Ovary (tissue), 7 donors: ENCODE measurements at regions not wholly inside any gene's neighbourhood (a gene's known extent, or its start where the extent isn't known, plus 50 kb on each side); places are given as distances from the start of the nearest gene placed in this dataset.
"Not testable (repeated sequence)": the region's sequence is repeated elsewhere in the genome, so short reads cannot be mapped to it uniquely, and the experiment has no call there.

ENCODE experiments used
- DNase-seq, 5 donors: peaks; one replicate each; pipeline ENCODE4 v3.0.0-alpha.2; 2019 to 2020
- H3K27ac ChIP-seq, 2 donors: fragments of 200-600 bp; one replicate each; pipeline versions ENCODE4 v1.5.1 to v1.8.0; 2019 to 2022
- H3K27me3 ChIP-seq: fragments of 200-600 bp; one replicate; pipeline ENCODE4 v1.8.0; 2022
- H3K36me3 ChIP-seq: fragments of 200-600 bp; sonication (generic); one replicate; pipeline ENCODE4 v1.5.1; 2019
- H3K4me1 ChIP-seq: one replicate; pipeline ENCODE4 v1.8.1; 2013; ENCODE audit warnings: mild to moderate bottlenecking, moderate library complexity; ENCODE audit not compliant: insufficient read depth
- H3K4me3 ChIP-seq: fragments of 200-600 bp; sonication (generic); one replicate; pipeline ENCODE4 v1.5.1; 2017
- H3K9me3 ChIP-seq, 2 donors: fragments of 200-600 bp in 1 of 2; sonication (generic) in 1 of 2; one replicate each; pipeline versions ENCODE4 v1.5.1 to v1.8.1; 2013 to 2019; ENCODE audit warnings: mild to moderate bottlenecking in 1 of 2, moderate library complexity in 1 of 2
- EP300 ChIP-seq: sonication (generic); formaldehyde crosslinking; IDR thresholded peaks from one replicate; pipeline ENCODE4 v1.6.1; 2017; ENCODE audit warnings: antibody characterized with exemption
- POLR2A ChIP-seq: fragments of 450-650 bp; IDR thresholded peaks from one replicate; pipeline ENCODE4 v1.6.1; 2017; ENCODE audit warnings: antibody characterized with exemption, mild to moderate bottlenecking, moderate library complexity
- WGBS, 3 donors: extraction: QIAGEN DNeasy Blood & Tissue Kit in 1 of 3; methylation state at CpG; one replicate each; pipeline versions ENCODE4 v1.1.5 to v1.1.7; 2013 to 2017; 5-methylcytosine and 5-hydroxymethylcytosine counted together
- intact Hi-C, 4 donors: fragments of 100-400 bp; cut with DNase I; formaldehyde crosslinking; loops; one replicate each; pipeline versions ENCODE4 v1.11.0 to v1.15.1; 2022 to 2023
- TF ChIP-seq, protein P1 (sequence below), 3 donors: fragments of 450-650 bp in 2 of 3; fragments of 200-600 bp in 1 of 3; IDR thresholded peaks; one replicate each; pipeline versions ENCODE4 v1.5.1 to v1.8.0; 2016 to 2022; ENCODE audit warnings: antibody characterized with exemption in 3 of 3, mild to moderate bottlenecking in 1 of 3
- donor health status: DM: no; HTN: no; CAD: no; lungs with moderate emphysema.
- donor health status: DM: no; HTN: no; CAD: no.
- donor health status: Bipolar disorder and iron deficiency.
- donor health status: DM: no; HTN: no; CAD: no.
- donor health status: DM: yes; HTN: yes; CAD: no.

- Histone ChIP-seq H3K4me3 (no peak overlapping the region), H3K9me3 (no peaks in the 10 kb centered on the region), H3K36me3 (no peaks in the 10 kb centered on the region), H3K4me1 (no peaks in the 10 kb centered on the region), H3K27me3 (no peaks in the 10 kb centered on the region), H3K27ac (no peak overlapping the region)
- DNase-seq = no peak
- intact Hi-C loops = no loop called here
- 72 to 75% (median 75%) methylated on average over 3 of the region's 3 CpGs for WGBS, 3 donors
- TF ChIP-seq, protein P1, sequence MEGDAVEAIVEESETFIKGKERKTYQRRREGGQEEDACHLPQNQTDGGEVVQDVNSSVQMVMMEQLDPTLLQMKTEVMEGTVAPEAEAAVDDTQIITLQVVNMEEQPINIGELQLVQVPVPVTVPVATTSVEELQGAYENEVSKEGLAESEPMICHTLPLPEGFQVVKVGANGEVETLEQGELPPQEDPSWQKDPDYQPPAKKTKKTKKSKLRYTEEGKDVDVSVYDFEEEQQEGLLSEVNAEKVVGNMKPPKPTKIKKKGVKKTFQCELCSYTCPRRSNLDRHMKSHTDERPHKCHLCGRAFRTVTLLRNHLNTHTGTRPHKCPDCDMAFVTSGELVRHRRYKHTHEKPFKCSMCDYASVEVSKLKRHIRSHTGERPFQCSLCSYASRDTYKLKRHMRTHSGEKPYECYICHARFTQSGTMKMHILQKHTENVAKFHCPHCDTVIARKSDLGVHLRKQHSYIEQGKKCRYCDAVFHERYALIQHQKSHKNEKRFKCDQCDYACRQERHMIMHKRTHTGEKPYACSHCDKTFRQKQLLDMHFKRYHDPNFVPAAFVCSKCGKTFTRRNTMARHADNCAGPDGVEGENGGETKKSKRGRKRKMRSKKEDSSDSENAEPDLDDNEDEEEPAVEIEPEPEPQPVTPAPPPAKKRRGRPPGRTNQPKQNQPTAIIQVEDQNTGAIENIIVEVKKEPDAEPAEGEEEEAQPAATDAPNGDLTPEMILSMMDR (IDR thresholded peaks at IDR 0.05) = no peak
- TF ChIP-seq POLR2A (no peak), EP300 (no peak)
Measured at GRCh38 chr9:102253099-102253498, 514.7 kb upstream of the GRIN3A start.

GRCh38 chr9:102244916-102245315 lies 506.5 kb upstream of the GRIN3A start:
- Histone ChIP-seq H3K27me3 (no peaks in the 10 kb centered on the region), H3K4me3 (no peak overlapping the region), H3K4me1 (no peaks in the 10 kb centered on the region), H3K27ac (no peak overlapping the region), H3K9me3 (no peaks in the 10 kb centered on the region), H3K36me3 (no peaks in the 10 kb centered on the region)
- DNase-seq = no peak
- TF ChIP-seq EP300 (no peak), POLR2A (no peak)
- TF ChIP-seq, protein P1 (IDR thresholded peaks at IDR 0.05) = no peak
- WGBS, 3 donors = 88 to 91% (median 88%) methylated on average over 4 of the region's 4 CpGs
- intact Hi-C loops = no loop called here

- TF ChIP-seq EP300 (no peak), POLR2A (no peak)
- TF ChIP-seq, protein P1 (IDR thresholded peaks at IDR 0.05) = no peak
- intact Hi-C loops = no loop called here
- Histone ChIP-seq H3K27me3 (no peaks in the 10 kb centered on the region), H3K4me3 (no peak overlapping the region), H3K36me3 (no peaks in the 10 kb centered on the region), H3K27ac (no peak overlapping the region), H3K9me3 (no peaks in the 10 kb centered on the region), H3K4me1 (no peaks in the 10 kb centered on the region)
- no peak for DNase-seq
- 63 to 73% (median 64%) methylated on average over 4 of the region's 4 CpGs for WGBS, 3 donors
Measured at GRCh38 chr9:102237520-102237919, 499.1 kb upstream of the GRIN3A start.

DNA sequence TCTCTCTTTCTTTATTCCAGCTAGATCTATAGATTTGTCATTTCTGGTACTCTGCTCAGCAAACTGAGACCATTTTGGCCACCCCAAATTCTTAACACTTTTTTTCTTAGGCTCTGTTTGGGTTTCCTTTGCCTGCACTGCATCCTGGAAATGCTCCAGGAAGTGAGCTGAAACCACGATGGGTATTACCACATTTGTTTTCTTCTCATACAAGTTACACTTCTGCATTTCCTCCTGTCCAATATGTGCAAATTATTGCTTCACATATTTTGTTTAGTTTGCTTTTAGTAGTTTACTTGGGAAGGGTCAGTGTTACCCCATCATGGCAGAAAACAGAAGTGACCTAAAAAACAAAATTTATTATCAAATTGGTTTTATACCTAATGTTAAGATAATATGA lies 498.6 kb upstream of the GRIN3A start:
- intact Hi-C loops = no loop called here
- H3K4me3 ChIP-seq = no peak overlapping the region
- no peaks in the 10 kb centered on the region for H3K4me1 ChIP-seq
- DNase-seq = no peak
- no peak overlapping the region for H3K27ac ChIP-seq
- H3K9me3 ChIP-seq = no peaks in the 10 kb centered on the region
- WGBS, 3 donors = 3 to 11% (median 3%) methylated on average over 1 of the region's 1 CpG
- no peaks in the 10 kb centered on the region for H3K27me3 ChIP-seq
- TF ChIP-seq EP300 (no peak), POLR2A (no peak)
- TF ChIP-seq, protein P1 (IDR thresholded peaks at IDR 0.05) = no peak
- H3K36me3 ChIP-seq = no peaks in the 10 kb centered on the region

DNA sequence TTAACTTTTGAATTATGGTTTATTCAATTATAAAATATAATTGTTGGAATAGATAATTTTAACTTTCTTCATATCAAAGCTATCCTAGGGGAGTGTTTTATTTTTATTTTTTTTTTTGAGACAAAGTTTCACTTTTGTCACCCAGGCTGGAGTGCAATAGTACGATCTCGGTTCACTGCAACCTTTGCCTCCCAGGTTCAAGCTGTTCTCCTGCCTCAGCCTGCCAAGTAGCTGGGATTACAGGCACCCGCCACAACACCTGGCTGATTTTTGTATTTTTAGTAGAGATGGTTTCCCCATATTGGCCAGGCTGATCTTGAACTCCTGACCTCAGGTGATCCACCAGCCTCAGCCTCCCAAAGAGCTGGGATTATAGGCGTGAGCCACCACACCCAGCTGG lies 489.0 kb upstream of the GRIN3A start:
- H3K4me1 ChIP-seq, intact Hi-C loops, H3K9me3 ChIP-seq, H3K27ac ChIP-seq, DNase-seq, H3K27me3 ChIP-seq, H3K36me3 ChIP-seq, H3K4me3 ChIP-seq: not testable (repeated sequence)
- 93 to 94% (median 94%) methylated on average over 4 of the region's 4 CpGs for WGBS, 3 donors
